Liver (tissue), 3 donors: ENCODE measurements at regions not wholly inside any gene's neighbourhood (a gene's known extent, or its start where the extent isn't known, plus 50 kb on each side); places are given as distances from the start of the nearest gene placed in this dataset.

ENCODE experiments used
- GABPA ChIP-seq, 2 donors: IDR thresholded peaks in 1 of 2; conservative IDR thresholded peaks in 1 of 2; 2 replicates each; pipeline ENCODE4 v1.6.1; 2016; ENCODE audit warnings: antibody characterized with exemption in 2 of 2, mild to moderate bottlenecking in 1 of 2, moderate library complexity in 1 of 2
- TF ChIP-seq, protein P1 (sequence below): fragments of 150-350 bp; IDR thresholded peaks from 2 replicates; pipeline ENCODE4 v1.5.1; 2017; ENCODE audit warnings: improper control_type of control experiment, low read depth, low read length; ENCODE audit not compliant: missing input control
- TF ChIP-seq, protein P2 (sequence below): IDR thresholded peaks from 2 replicates; pipeline ENCODE4 v1.6.1; 2016; ENCODE audit warnings: antibody characterized with exemption
- donor health status: healthy.
- donor health status: healthy.

DNA sequence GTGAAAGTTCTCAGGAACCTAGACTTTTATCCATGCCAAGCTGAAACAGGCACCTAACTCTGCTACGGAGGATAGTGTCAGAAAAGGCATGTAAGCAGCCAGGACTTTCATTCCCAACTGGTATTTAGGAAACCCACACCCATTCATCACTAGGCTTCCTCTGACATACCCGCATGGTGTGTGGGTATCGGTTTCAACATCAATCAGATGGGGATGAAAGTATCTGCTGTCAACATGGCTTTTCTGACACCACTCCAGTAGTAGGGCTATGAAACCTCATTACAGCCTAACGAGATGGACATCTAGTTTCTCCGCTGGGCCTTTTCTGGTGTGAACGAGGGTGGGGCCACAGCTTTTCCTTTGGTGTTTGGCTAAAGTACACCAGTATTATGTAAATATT lies 1178.3 kb downstream of the CDH11 start:
- TF ChIP-seq, protein P1, sequence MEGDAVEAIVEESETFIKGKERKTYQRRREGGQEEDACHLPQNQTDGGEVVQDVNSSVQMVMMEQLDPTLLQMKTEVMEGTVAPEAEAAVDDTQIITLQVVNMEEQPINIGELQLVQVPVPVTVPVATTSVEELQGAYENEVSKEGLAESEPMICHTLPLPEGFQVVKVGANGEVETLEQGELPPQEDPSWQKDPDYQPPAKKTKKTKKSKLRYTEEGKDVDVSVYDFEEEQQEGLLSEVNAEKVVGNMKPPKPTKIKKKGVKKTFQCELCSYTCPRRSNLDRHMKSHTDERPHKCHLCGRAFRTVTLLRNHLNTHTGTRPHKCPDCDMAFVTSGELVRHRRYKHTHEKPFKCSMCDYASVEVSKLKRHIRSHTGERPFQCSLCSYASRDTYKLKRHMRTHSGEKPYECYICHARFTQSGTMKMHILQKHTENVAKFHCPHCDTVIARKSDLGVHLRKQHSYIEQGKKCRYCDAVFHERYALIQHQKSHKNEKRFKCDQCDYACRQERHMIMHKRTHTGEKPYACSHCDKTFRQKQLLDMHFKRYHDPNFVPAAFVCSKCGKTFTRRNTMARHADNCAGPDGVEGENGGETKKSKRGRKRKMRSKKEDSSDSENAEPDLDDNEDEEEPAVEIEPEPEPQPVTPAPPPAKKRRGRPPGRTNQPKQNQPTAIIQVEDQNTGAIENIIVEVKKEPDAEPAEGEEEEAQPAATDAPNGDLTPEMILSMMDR = no peak
- TF ChIP-seq, protein P2, sequence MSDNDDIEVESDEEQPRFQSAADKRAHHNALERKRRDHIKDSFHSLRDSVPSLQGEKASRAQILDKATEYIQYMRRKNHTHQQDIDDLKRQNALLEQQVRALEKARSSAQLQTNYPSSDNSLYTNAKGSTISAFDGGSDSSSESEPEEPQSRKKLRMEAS = no peak
- no peak for TF ChIP-seq GABPA (IDR thresholded peaks at IDR 0.05 in 1 of 2, conservative IDR thresholded peaks at IDR 0.05 in 1 of 2)
